CD4-positive, alpha-beta T cell treated with Interleukin-10 for 1 hour (primary cell): ENCODE measurements at regions not wholly inside any gene's neighbourhood (a gene's known extent, or its start where the extent isn't known, plus 50 kb on each side); places are given as distances from the start of the nearest gene placed in this dataset.

Experiments used
- DNase-seq: peaks from one replicate; pipeline ENCODE4 v3.0.0-alpha.2; 2020

- DNase-seq: no peak
Observed at GRCh38 chr5:176151281-176151680, 86.9 kb upstream of the SIMC1 start.

GRCh38 chr5:176152191-176152929 is 85.9 kb upstream of the SIMC1 start:
- no peak for DNase-seq

GRCh38 chr5:176152930-176153311 is 85.3 kb upstream of the SIMC1 start:
- no peak for DNase-seq

GRCh38 chr5:176153741-176154140 is 84.5 kb upstream of the SIMC1 start:
- DNase-seq: no peak

GRCh38 chr5:176154821-176155220 is 83.4 kb upstream of the SIMC1 start:
- DNase-seq: no peak

GRCh38 chr5:176155922-176156359 is 82.3 kb upstream of the SIMC1 start:
- DNase-seq: no peak

GRCh38 chr5:176157656-176158055 is 80.6 kb upstream of the SIMC1 start:
- no peak for DNase-seq

GRCh38 chr5:176161431-176161830 is 76.8 kb upstream of the SIMC1 start:
- no peak for DNase-seq

GRCh38 chr5:176162198-176162597 is 76.0 kb upstream of the SIMC1 start:
- DNase-seq: no peak

- DNase-seq: no peak
Observed at GRCh38 chr5:176162888-176163287, 75.3 kb upstream of the SIMC1 start.

GRCh38 chr5:176166427-176166826 is 71.8 kb upstream of the SIMC1 start:
- DNase-seq: no peak

GRCh38 chr5:176167800-176168199 is 70.4 kb upstream of the SIMC1 start:
- DNase-seq: no peak

GRCh38 chr5:176169393-176170063 is 68.7 kb upstream of the SIMC1 start:
- DNase-seq: no peak

- DNase-seq: no peak
Observed at GRCh38 chr5:176170084-176170483, 68.1 kb upstream of the SIMC1 start.

- DNase-seq: no peak
Observed at GRCh38 chr5:176171171-176171760, 67.0 kb upstream of the SIMC1 start.

- no peak for DNase-seq
Observed at GRCh38 chr5:176172246-176172645, 66.0 kb upstream of the SIMC1 start.

- no peak for DNase-seq
Observed at GRCh38 chr5:176173647-176174046, 64.6 kb upstream of the SIMC1 start.

- no peak for DNase-seq
Observed at GRCh38 chr5:176174345-176175025, 63.7 kb upstream of the SIMC1 start.

- DNase-seq: no peak
Observed at GRCh38 chr5:176175101-176175852, 62.9 kb upstream of the SIMC1 start.

GRCh38 chr5:176176231-176176630 is 62.0 kb upstream of the SIMC1 start:
- DNase-seq: no peak

- no peak for DNase-seq
Observed at GRCh38 chr5:176178789-176179188, 59.4 kb upstream of the SIMC1 start.

- DNase-seq: no peak
Observed at GRCh38 chr5:176180339-176180738, 57.9 kb upstream of the SIMC1 start.

GRCh38 chr5:176180781-176181180 is 57.4 kb upstream of the SIMC1 start:
- DNase-seq: no peak
